ENCODE measurements at regions not wholly inside any gene's neighbourhood (a gene's known extent, or its start where the extent isn't known, plus 50 kb on each side); places are given as distances from the start of the nearest gene placed in this dataset.

DNA sequence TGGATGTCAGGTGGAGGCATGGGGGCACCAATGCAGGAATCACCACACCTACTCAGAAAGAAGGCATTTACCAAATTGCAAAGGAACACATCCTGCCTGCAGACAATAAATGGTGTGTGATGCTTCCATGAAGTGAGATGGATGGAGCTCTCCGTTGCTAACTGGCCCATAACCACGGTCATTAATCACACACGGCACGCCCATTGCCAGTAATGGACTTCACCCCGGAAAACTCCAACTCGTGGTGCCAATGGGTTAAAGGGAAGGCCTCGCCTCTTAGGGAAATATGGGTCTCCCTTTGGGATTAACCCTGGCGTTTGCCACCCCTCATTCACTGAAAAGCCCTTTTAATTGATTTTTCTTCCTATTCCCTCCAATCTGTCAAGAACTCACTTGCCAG, 443.1 kb upstream of the DAB1 start:
- no peak for DNase-seq (ENCODE audit: low spot score)

DNA sequence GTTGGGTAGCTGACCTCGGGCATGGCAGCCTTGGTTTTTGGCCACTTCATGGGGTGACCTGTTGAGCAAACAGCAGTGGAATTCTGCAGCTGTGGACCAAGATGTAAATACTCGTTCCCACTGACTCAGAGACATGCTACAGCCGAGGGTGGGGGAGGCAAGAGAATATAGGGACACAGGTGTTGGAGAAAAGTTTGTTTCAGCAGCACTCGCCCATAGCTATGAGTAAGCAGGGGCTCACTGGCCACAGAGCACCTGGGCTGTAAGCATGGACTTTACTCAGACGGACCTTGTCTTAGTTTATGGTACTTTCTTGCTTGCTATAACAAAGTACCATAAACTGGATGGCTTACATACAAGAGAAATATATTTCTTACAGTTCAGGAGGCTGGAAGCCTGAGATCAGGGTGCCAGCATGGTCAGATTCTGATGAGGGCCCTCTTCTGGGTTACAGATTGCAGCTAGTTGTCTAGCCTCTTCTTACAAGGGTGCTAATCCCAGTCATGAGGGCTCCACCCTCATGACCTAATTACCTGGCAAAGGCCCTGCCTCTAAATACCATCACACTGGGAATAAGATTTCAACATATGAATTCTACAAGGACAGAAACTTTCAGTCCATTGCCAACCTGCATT, 437.2 kb upstream of the DAB1 start:
- DNase-seq (ENCODE audit: low spot score): no peak

DNA sequence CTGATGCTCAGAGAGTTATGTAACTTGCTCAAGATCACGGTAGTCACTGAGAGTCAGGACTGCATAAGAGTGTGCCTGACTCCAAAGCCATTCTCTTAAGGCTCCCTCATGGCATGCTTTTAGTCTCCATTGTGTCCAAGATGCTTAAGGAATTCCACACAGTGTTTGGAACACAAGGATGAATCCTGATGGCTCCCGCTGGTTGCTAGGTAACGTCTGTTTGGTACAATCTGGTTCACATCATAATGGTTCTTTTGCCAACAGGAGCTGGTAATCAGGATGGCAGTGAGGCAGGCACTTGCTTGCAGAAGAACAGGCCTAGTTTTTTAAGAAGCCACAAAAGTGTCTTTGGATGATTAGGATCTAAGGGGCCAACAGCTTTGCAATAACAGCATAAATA, 436.5 kb upstream of the DAB1 start:
- DNase-seq (ENCODE audit: low spot score): no peak

DNA sequence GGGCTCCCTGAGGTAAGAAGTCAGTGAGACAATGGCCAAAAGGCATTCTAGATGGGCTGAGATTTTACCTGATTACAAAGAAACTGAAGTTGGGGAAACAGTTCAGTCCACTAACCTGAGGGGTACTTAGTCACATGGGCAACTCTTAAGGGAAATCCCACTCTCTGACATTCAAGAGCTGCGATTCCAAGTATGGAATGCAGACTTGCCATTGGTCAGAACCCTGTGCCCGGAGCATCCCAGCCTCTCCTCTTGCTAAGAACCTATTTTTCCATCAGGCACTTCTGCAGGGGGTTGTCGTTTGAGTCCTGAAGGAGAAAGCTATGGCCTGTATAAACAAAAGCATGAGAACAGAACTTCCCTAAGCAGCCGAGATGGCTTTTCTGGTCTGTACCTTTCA, 434.9 kb upstream of the DAB1 start:
- DNase-seq (ENCODE audit: low spot score): no peak

DNA sequence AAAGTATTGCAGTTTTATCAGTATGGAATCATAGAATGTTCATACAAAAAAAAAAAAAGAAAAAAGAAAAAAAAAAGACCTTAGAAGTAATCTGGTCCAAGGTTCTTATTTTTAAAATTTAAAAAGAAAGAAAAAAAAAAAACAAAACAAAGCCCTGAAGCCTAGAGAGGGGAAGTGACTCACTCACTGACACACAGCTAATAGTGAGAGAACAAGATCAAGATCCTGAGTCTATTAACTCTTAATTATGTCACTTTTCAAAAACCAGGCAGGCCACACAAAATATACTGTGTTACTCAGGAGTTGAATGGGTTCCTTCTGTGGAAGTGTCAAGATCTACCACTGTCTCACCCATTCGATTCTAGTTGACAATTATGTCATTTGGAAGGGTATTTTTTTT, 433.9 kb upstream of the DAB1 start:
- no peak for DNase-seq (ENCODE audit: low spot score)

DNA sequence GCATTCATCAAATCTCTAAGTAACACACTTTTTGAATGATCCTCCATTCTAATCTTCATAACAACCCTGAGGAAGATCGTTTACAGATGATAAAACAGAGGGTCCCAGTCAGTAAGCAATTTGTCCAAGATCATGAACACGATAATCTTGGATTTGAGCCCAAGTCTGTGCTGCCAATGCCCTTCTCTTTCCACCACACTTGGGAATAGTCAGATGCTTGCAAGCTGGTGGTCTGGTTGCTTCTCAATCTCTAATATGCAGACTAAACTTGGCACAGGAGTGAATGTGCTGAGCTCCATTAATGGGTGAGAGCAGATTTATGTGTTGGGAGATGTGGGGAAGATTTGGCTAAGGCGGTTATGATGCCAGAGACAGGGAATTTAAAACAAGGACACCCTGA, 430.6 kb upstream of the DAB1 start:
- DNase-seq (ENCODE audit: low spot score): no peak

DNA sequence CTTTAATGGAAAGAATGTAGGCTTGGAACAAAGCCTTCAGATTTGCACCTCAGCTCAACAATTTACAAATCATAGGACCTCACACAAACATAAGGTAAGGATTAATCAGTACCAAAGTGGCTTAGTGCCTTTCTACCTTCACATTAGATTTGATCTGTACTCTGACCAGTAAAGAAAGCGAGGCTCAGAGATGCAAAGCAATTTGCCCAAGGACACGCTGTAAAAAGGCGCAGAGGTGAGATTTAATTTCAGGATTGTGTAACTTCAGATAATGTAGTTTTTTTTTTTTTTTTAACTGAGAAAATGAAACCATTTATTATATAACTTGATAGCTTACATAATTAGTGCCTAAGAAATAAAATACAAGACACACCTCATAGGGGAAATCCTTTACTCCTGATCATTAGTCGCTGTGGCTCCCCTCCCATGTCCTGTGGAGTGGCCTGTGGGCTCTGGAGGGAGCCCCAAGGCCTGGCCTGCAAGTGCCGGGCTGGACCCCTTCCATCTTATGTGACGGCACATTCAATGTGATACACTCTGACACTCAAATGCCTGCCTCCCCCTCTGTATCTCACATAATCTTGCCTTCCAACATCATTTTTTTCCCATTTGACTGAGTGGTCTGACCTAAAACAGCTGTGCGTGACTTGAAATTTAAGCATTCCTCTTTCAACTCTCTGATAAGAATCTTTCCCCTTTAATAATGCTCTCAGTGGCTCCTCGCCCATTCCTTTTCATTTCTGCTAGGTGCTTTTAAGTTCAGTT, 426.5 kb upstream of the DAB1 start:
- no peak for DNase-seq (ENCODE audit: low spot score)

DNA sequence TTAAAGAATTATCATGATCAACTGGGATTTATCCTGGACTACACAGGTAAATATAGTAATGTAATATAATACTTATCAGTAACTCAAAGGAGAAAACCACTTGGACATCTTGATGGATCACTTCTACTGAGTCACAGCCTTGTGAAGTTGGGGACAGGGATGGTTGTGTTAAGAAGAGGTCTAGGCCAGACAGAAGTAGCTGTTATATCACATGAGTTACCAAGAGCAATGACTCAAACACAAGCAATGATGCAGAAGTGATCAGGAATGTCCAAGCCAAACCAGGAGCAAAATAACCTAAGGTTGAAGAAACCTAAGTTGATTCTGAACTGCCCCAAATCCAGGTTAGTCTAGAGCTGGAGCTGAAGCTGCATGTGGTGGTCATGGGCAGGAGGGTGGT, 424.5 kb upstream of the DAB1 start:
- no peak for DNase-seq (ENCODE audit: low spot score)

DNA sequence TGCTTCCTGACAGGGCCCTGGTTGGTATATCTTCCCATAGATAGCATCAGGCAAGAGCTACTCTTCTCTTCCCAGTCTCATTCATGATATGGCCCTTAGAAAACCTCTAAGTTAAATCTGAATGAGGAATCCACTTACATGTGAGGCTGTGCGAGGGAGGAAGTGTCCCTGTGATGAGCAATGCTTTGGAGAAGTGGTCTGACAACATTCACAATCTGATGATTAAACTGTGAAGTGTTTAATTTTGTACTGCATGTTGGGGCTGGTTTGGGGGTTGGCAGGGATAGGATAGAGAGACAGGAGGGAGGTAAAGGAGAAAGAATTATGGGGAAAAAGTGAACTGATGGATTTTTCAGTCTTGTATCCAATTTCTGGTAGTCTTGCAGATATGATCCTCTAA, 421.2 kb upstream of the DAB1 start:
- no peak for DNase-seq (ENCODE audit: low spot score)

DNA sequence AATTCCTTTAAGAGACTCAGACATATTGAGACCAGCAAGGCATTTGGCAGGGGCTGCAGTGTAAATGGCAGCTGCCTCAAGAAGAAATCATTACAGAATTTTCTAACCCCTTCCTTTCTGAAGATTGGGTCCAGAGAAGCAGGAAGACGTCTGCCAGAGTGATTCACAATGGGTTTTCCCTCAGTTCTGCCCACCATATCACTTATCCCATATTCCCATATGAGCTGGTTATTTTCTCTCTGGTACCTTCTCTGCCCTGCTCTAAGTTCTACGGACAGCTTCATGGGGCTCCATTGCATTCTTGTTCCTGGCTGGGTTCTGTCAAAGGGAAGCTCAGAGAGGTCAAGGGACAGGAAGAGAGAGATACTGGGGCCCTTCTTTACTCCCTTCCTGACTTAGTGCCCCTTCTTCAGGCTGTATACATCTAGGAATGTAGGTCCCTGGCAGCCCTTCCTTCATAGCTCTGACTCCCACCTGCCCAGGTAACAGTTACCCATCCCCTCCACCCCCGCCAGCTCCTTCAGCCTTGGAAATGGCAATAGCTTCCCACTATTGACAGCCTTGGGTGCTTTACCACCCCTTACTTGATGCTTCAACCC, 420.6 kb upstream of the DAB1 start:
- DNase-seq (ENCODE audit: low spot score): no peak

DNA sequence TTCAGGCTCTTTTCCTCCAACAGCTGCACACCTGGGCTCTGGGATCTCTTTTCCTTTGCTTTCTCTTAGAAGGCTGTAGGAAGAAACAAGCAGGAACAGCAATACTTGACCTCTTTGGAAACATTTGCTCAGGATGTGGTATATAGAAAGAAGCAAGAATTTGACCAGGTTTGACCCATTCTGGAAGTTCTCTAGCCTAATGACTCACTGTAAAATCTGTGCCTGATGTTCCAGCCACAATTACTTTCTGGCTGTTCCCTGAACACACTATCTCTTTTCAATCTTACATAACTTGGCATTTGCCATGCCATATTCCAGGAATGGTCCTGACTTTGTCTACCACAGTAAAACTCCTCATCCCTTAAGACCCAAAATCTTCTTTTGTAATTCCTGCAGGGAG, 419.9 kb upstream of the DAB1 start:
- DNase-seq (ENCODE audit: low spot score): no peak

DNA sequence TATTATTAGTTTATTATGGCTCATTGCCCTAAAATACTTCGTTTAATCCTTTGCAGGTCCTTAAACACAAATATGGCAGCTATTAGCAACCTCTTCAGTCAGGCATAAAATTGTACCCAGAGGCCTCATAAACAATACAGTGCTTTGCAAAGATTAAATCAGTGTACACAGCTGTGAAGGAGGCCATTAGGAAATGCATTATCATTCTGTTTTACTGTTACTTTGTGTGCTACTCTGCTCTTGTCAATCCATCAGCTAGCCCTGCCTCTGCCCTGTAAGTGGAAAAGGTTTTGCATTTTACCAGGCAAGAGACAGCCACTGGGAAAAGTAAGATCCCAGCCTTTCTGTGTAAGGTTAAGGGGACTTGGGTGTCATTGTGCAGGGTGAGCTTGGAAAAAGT, 415.7 kb upstream of the DAB1 start:
- DNase-seq (ENCODE audit: low spot score): no peak

DNA sequence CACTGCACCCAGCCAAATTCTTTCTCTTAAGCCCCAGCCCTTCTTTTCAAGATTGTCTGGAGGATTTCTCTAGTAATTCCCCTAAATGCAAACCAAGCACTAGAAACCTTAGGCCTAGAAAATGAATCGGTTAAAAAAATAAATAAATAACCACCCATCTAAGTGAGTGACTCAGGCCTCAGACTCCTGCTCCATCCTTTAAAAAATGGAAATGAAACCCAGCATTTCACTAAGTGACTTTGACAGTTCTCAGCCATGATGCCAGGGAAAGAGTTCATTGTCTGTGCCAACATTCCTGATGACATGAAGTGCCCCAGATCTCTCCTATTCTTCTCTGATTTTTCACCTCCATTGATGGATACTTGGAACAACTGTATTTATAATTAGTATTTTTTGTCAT, 415.2 kb upstream of the DAB1 start:
- no peak for DNase-seq (ENCODE audit: low spot score)

DNA sequence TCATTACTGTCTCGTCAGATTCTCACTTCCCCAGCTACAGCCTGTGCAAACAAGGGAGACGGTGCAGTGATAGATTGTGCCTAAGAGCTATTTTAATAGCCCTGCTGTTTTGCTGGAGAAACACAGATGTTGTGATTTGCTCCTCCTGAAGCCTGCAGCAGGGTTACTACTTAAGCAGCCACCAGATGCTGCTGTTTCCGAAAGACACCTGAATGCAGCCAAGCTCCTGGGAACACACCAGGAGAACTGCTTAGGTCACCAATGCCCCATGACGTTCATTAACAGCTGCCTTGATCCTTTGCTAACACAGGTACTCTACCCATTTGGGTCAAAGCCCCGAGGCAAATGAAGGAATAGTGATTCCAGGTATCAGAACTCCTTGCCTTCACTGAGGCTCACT, 411.8 kb upstream of the DAB1 start:
- DNase-seq (ENCODE audit: low spot score): no peak

DNA sequence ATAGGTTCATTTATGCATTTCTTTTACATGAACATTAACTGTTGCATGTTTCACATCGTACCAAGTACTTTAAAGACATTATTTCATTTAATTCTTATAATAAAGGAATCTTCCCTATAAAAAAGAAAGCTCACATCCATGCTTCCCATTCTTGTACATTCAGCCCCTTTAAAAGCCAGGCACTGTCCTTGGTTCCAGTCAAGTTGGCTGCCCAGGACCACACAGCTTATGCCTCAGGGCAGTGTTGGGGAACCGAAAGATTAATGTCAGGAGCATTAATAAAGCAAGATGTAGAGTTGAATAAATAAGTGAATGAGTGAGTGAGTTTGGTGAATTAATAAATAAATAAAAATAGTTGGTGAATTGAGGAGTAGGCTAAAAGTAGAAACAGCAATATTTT, 409.4 kb upstream of the DAB1 start:
- no peak for DNase-seq (ENCODE audit: low spot score)

DNA sequence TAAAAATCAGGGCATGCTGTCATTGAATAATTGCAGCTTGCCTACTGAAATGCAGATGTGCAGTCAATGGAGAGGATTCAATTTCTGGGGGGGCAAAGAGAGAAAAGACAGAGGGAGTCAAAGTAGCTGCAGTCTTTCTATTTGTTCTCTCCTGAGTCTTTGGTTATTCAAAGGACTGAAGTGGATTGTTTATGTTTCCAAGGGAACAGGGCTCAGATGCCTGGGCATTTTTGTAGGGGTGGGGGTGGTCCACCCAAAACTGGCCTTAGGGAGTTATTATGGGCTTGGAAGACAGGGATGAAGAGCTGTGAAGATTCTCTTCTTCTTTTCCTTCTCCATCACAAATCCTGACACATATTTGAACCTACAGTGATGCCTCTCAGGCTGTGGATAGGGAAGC, 408.8 kb upstream of the DAB1 start:
- no peak for DNase-seq (ENCODE audit: low spot score)

DNA sequence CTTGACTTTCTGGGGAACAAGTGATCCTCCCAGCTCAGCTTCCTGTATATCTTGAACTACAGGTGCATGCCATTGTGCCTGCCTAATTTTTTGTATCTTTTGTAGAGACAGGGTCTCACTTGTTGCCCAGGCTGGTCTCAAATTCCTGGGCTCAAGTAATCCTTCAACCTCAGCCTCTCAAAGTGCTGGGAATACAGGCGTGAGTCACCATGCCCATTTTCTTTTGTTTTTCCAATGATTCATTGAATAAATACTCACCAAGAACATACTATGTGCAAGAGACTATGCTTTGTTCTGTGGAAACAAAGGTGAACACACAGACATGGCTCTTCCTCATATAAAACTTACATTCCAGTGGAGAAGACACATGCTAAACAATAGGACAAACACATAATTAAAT, 407.8 kb upstream of the DAB1 start:
- no peak for DNase-seq (ENCODE audit: low spot score)

DNA sequence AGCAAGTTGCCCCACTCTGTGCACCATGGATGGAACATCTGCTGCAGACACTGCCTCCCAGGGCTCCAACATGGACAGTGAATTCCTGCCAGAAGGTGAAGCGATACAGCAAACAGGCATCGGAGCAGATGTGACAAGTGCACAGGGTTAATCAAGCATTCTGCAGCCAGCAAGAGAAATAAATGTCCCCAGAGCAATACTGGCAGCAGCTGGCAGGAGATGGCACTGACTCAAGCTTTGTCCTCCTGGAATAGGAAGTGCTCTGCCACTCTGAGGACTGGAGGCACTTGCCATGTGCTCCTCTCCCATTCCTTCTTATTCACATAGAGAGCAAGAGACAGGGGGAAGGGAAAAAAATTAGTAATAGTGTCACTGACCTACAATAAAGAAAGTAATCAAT, 402.7 kb upstream of the DAB1 start:
- DNase-seq (ENCODE audit: low spot score): no peak

DNA sequence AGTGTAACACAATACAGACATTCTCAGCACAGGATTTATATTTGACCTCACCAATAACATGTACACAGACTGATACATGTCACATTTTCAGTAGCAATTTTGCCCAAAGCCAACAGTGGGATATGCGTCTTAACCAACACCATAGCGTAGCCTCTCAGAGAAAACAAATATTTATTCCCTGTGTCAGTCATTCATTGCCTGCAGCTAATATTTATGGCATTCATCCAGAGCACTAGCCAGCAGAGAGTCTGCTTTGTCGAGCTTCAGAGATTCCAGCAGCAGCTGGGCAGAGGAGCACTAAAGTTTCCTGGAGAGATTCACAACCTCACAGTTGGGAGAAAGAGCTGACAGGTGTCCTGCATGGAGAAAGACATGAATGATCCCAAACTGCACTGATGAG, 400.7 kb upstream of the DAB1 start:
- no peak for DNase-seq (ENCODE audit: low spot score)

DNA sequence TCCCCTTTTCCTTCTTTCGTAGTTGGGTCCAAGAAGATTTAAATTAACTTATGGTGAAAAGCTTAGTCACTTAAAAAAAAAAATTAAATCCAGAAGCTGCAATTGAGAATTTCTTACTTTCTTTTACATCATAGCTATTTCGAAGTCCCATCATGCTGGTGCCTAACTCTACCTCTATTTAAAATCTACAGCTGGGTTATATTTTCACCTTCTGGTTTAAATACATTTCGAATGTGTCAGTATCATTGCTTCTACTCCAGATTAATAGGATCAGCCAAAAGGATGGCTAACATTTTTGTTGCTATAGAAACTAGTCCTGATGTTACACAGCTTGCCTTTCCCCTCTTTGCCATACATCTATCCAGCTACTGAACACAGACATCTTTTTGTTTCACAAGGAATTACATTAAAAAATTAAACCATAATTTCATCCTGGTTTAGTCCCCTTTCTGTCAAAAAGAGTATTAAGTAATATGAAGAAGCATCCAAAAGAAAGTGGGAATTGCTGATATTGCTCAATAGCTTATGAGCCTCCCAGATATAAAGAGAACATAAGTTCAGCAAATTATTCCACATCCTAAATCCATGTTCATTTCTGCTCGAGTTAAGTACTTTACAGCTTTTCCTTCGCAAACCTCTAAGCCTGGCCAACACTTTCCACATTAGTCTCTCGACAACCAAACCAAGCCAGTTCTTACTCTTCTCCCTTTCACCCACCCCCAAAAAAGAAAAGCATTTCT, 396.7 kb upstream of the DAB1 start:
- DNase-seq (ENCODE audit: low spot score): no peak

DNA sequence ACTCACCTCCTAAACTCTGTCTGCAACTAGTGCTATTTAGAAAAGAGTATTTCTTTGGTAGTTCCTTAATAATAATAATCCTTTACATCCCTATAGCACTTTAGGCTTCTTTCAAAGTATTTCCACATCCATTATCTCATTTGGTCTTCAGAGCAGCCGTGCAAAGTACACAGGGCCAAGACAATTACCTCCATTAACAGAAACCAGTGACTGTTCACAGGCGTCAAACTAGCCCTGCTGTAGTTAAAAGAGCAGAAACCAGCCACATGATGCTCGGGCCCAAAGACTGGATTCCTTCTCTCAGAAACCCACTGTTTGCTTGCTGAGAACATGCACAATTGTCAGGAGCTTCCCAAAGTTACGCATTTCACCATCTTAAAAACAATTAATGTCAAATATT, 396.0 kb upstream of the DAB1 start:
- no peak for DNase-seq (ENCODE audit: low spot score)

DNA sequence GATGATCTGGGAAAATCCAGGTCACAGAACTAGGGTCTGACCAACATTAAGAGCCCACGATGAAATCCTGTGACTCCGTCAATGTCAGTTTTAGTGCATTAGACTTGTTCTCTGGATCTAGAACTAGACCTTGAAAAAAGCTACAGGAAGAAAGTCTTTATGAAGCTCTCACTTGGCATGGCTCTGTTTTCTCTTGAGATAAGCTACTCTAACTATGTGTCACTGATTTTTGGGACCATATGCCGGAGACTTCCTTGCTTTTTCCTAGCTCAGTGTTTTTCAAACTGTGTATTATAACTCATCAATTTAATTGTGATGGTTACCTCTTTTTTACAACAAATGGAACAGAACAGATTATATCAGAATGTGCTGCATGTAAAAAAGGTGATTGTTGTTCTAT, 379.7 kb upstream of the DAB1 start:
- DNase-seq (ENCODE audit: low spot score): no peak

DNA sequence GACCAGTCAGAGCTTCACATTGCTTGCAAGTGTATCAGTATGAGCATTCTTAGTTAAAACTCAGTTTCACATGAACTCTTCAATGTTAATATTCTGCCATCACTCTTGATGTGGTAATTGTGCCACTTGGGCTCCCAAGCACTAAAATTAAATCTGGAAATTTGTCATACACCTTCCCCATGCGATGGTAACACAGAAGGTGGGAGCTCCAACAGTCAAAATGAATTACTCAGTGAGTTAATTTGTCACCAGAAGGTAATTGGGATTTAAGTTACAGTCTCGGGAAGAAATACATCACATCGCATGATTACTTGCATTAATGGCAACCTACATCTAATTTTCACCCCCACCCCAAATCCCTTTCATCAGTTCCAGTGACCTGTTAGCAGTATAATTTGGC, 376.5 kb upstream of the DAB1 start:
- DNase-seq (ENCODE audit: low spot score): no peak

Measured in NAMALWA (cell line).